GM11168 (cell line): ENCODE measurements at regions not wholly inside any gene's neighbourhood (a gene's known extent, or its start where the extent isn't known, plus 50 kb on each side); places are given as distances from the start of the nearest gene placed in this dataset.
"Not testable (repeated sequence)": the region's sequence is repeated elsewhere in the genome, so short reads cannot be mapped to it uniquely, and the experiment has no call there.

Experiments used
- in situ Hi-C: fragments of 300-500 bp; cut with MboI; formaldehyde crosslinking; loops from one replicate; pipeline ENCODE4 v1.12.0; 2022; ENCODE audit warnings: low sequenced_read_pairs; ENCODE audit not compliant: unreplicated experiment

- in situ Hi-C loops: no loop called here
These were observed 303.0 kb downstream of the CGGBP1 start for GRCh38 chr3:87755852-87756251.

- in situ Hi-C loops: no loop called here
These were observed 316.6 kb downstream of the CGGBP1 start for GRCh38 chr3:87742250-87742649.

GRCh38 chr3:87740894-87741293, 317.9 kb downstream of the CGGBP1 start:
- in situ Hi-C loops: not testable (repeated sequence)

GRCh38 chr3:87737817-87738216, 321.0 kb downstream of the CGGBP1 start:
- in situ Hi-C loops: not testable (repeated sequence)

- in situ Hi-C loops: no loop called here
These were observed 325.0 kb downstream of the CGGBP1 start for GRCh38 chr3:87733671-87734367.

- in situ Hi-C loops: no loop called here
These were observed 326.5 kb downstream of the CGGBP1 start for GRCh38 chr3:87732294-87732693.

GRCh38 chr3:87727783-87728182, 331.0 kb downstream of the CGGBP1 start:
- in situ Hi-C loops: no loop called here

GRCh38 chr3:87719060-87719459, 339.7 kb downstream of the CGGBP1 start:
- in situ Hi-C loops: no loop called here

GRCh38 chr3:87710511-87710910, 348.3 kb downstream of the CGGBP1 start:
- in situ Hi-C loops: no loop called here

- in situ Hi-C loops: no loop called here
These were observed 348.8 kb downstream of the CGGBP1 start for GRCh38 chr3:87710028-87710427.

GRCh38 chr3:87706176-87706575, 352.6 kb downstream of the CGGBP1 start:
- in situ Hi-C loops: no loop called here

GRCh38 chr3:87702600-87702999, 356.2 kb downstream of the CGGBP1 start:
- in situ Hi-C loops: no loop called here

GRCh38 chr3:87696124-87697013, 362.4 kb downstream of the CGGBP1 start:
- in situ Hi-C loops: no loop called here

- in situ Hi-C loops: no loop called here
These were observed 364.1 kb downstream of the CGGBP1 start for GRCh38 chr3:87694678-87695077.

- in situ Hi-C loops: no loop called here
These were observed 367.7 kb downstream of the CGGBP1 start for GRCh38 chr3:87691109-87691508.

GRCh38 chr3:87678984-87679660, 379.7 kb downstream of the CGGBP1 start:
- in situ Hi-C loops: not testable (repeated sequence)

GRCh38 chr3:87674397-87675161, 384.2 kb downstream of the CGGBP1 start:
- in situ Hi-C loops: no loop called here

GRCh38 chr3:87673132-87673531, 385.7 kb downstream of the CGGBP1 start:
- in situ Hi-C loops: no loop called here

GRCh38 chr3:87654184-87654583, 377.8 kb upstream of the POU1F1 start:
- in situ Hi-C loops: no loop called here

- in situ Hi-C loops: not testable (repeated sequence)
These were observed 376.8 kb upstream of the POU1F1 start for GRCh38 chr3:87653138-87653537.
